H9 (cell line): ENCODE measurements at regions not wholly inside any gene's neighbourhood (a gene's known extent, or its start where the extent isn't known, plus 50 kb on each side); places are given as distances from the start of the nearest gene placed in this dataset.

Experiments
- DNase-seq: peaks from one replicate; pipeline ENCODE4 v3.0.0-alpha.2; 2017
- H2AFZ ChIP-seq: one replicate; pipeline ENCODE4 v1.6.1; 2013; ENCODE audit warnings: mild to moderate bottlenecking, low read length, control low read depth, moderate library complexity
- H2AK5ac ChIP-seq: 2 replicates; pipeline ENCODE4 v1.6.1; 2013; ENCODE audit warnings: low read length, control low read depth, mixed read lengths; ENCODE audit not compliant: insufficient read length
- H2BK120ac ChIP-seq: one replicate; pipeline ENCODE4 v1.6.1; 2013; ENCODE audit warnings: low read depth, mild to moderate bottlenecking, low read length, control low read depth, inconsistent platforms; ENCODE audit not compliant: poor library complexity, severe bottlenecking
- H2BK12ac ChIP-seq: 2 replicates; pipeline ENCODE4 v1.6.1; 2013; ENCODE audit warnings: low read length, control low read depth, mixed read lengths, low read depth; ENCODE audit not compliant: insufficient read length
- H2BK15ac ChIP-seq: 2 replicates; pipeline ENCODE4 v1.6.1; 2013; ENCODE audit warnings: low read depth, low read length, control low read depth
- H2BK20ac ChIP-seq: one replicate; pipeline ENCODE4 v1.6.1; 2013; ENCODE audit warnings: low read depth, mild to moderate bottlenecking, low read length, control low read depth, inconsistent platforms; ENCODE audit not compliant: poor library complexity, severe bottlenecking
- H2BK5ac ChIP-seq: 2 replicates; pipeline ENCODE4 v1.6.1; 2013; ENCODE audit warnings: low read length, control low read depth, mixed read lengths; ENCODE audit not compliant: insufficient read length
- H3K14ac ChIP-seq: 2 replicates; pipeline ENCODE4 v1.6.1; 2013; ENCODE audit warnings: low read length, control low read depth; ENCODE audit not compliant: insufficient read depth
- H3K18ac ChIP-seq: 2 replicates; pipeline ENCODE4 v1.6.1; 2013; ENCODE audit warnings: low read depth, mild to moderate bottlenecking, mixed read lengths, low read length, control low read depth; ENCODE audit not compliant: insufficient read length
- H3K23ac ChIP-seq: 2 replicates; pipeline ENCODE4 v1.6.1; 2013; ENCODE audit warnings: low read length, control low read depth, mixed read lengths, low read depth; ENCODE audit not compliant: insufficient read length
- H3K23me2 ChIP-seq: 2 replicates; pipeline ENCODE4 v1.6.1; 2013; ENCODE audit warnings: low read depth, mild to moderate bottlenecking, mixed read lengths, low read length, control low read depth; ENCODE audit not compliant: insufficient read length, poor library complexity, severe bottlenecking
- H3K27ac ChIP-seq: 2 replicates; pipeline ENCODE4 v1.5.1; 2013; ENCODE audit warnings: low read length, control low read depth, mixed read lengths, low read depth; ENCODE audit not compliant: insufficient read length
- H3K27me3 ChIP-seq: 2 replicates; pipeline ENCODE4 v1.6.1; 2013; ENCODE audit warnings: low read length, control low read depth, inconsistent platforms; ENCODE audit not compliant: insufficient read depth
- H3K4ac ChIP-seq: 2 replicates; pipeline ENCODE4 v1.6.1; 2013; ENCODE audit warnings: low read depth, mild to moderate bottlenecking, control low read depth, inconsistent platforms, low read length, moderate library complexity
- H3K4me1 ChIP-seq: 2 replicates; pipeline ENCODE4 v1.6.1; 2013; ENCODE audit warnings: low read length, control low read depth, inconsistent platforms; ENCODE audit not compliant: insufficient read depth
- H3K4me2 ChIP-seq: 2 replicates; pipeline ENCODE4 v1.6.1; 2013; ENCODE audit warnings: low read length, control low read depth, mixed read lengths; ENCODE audit not compliant: insufficient read length, insufficient read depth
- H3K56ac ChIP-seq: 2 replicates; pipeline ENCODE4 v1.6.1; 2013; ENCODE audit warnings: low read depth, mild to moderate bottlenecking, mixed read lengths, low read length, control low read depth; ENCODE audit not compliant: insufficient read length
- H3K79me1 ChIP-seq: 2 replicates; pipeline ENCODE4 v1.6.1; 2013; ENCODE audit warnings: low read depth, mild to moderate bottlenecking, moderate library complexity, low read length, control low read depth, inconsistent platforms; ENCODE audit not compliant: insufficient read depth, poor library complexity, severe bottlenecking
- H3K79me2 ChIP-seq: 2 replicates; pipeline ENCODE4 v1.6.1; 2013; ENCODE audit warnings: low read length, control low read depth, inconsistent platforms; ENCODE audit not compliant: insufficient read depth
- H3K9ac ChIP-seq: 2 replicates; pipeline ENCODE4 v1.6.1; 2013; ENCODE audit warnings: low read length, control low read depth, mixed read lengths; ENCODE audit not compliant: insufficient read length; ENCODE audit errors: extremely low read depth
- H3K9me3 ChIP-seq: one replicate; pipeline ENCODE4 v1.6.1; 2013; ENCODE audit warnings: low read depth, low read length, inconsistent platforms; ENCODE audit not compliant: control insufficient read depth
- H3T11ph ChIP-seq: one replicate; pipeline ENCODE4 v1.6.1; 2013; ENCODE audit warnings: mild to moderate bottlenecking, low read length, control low read depth, inconsistent platforms
- H4K20me1 ChIP-seq: one replicate; pipeline ENCODE4 v1.6.1; 2013; ENCODE audit not compliant: control insufficient read depth, insufficient read length, insufficient read depth
- H4K5ac ChIP-seq: 2 replicates; pipeline ENCODE4 v1.6.1; 2013; ENCODE audit warnings: low read depth, mild to moderate bottlenecking, mixed read lengths, low read length, control low read depth; ENCODE audit not compliant: insufficient read length
- H4K8ac ChIP-seq: replicated peaks from 2 replicates; pipeline ENCODE4 v1.6.1; 2013; ENCODE audit warnings: low read length, control low read depth, mixed read lengths, low read depth; ENCODE audit not compliant: insufficient read length
- H4K91ac ChIP-seq: 2 replicates; pipeline ENCODE4 v1.6.1; 2013; ENCODE audit warnings: low read depth, mild to moderate bottlenecking, moderate library complexity, mixed read lengths, low read length, control low read depth; ENCODE audit not compliant: insufficient read length
- H3K27ac Mint-ChIP-seq, 3 experiments: 2 replicates in 2 of 3; 3 replicates in 1 of 3; pipeline ENCODE4 v1.8.0; 2020 to 2021; ENCODE audit warnings: mixed read lengths in 3 of 3, mild to moderate bottlenecking in 1 of 3, moderate library complexity in 1 of 3
- H3K27me3 Mint-ChIP-seq: 2 replicates; pipeline ENCODE4 v1.8.0; 2021; ENCODE audit warnings: low read depth, mild to moderate bottlenecking, moderate library complexity, mixed read lengths
- H3K36me3 Mint-ChIP-seq, 3 experiments: 2 replicates in 2 of 3; 3 replicates in 1 of 3; pipeline ENCODE4 v1.8.0; 2020 to 2021; ENCODE audit warnings: low read depth in 3 of 3, mixed read lengths in 3 of 3; ENCODE audit not compliant: insufficient read depth in 1 of 3
- H3K4me1 Mint-ChIP-seq, 2 experiments: 2 replicates each; pipeline ENCODE4 v1.8.0; 2020; ENCODE audit warnings: mixed read lengths in 2 of 2
- H3K4me3 Mint-ChIP-seq, 2 experiments: 2 replicates in 1 of 2; 3 replicates in 1 of 2; pipeline ENCODE4 v1.8.0; 2020 to 2021; ENCODE audit warnings: mild to moderate bottlenecking in 2 of 2, mixed read lengths in 2 of 2, moderate library complexity in 1 of 2
- H3K9me3 Mint-ChIP-seq, 2 experiments: 2 replicates in 1 of 2; 3 replicates in 1 of 2; pipeline ENCODE4 v1.8.0; 2020; ENCODE audit warnings: mild to moderate bottlenecking in 2 of 2, mixed read lengths in 2 of 2, moderate library complexity in 1 of 2
- WGBS: extraction: QIAGEN DNeasy Blood & Tissue Kit; methylation state at CpG from one replicate; pipeline ENCODE4 v1.1.7; 2013; ENCODE audit warnings: missing lambda C conversion rate, low lambda C conversion rate, mixed read lengths; ENCODE audit not compliant: insufficient read length; ENCODE audit errors: extremely low coverage; 5-methylcytosine and 5-hydroxymethylcytosine counted together
- TF ChIP-seq, protein P1 (sequence below): fragments of 200-600 bp; sonication (generic); conservative IDR thresholded peaks from 3 replicates; pipeline ENCODE4 v1.8.0; 2021; ENCODE audit warnings: antibody characterized with exemption, mild to moderate bottlenecking

- Mint-ChIP-seq H3K27ac (no peak overlapping the region), H3K4me1 (peaks cover 16 to 18% of the 10 kb centered on the region in 2 experiments), H3K9me3 (peaks cover 0 to 5% of the 10 kb centered on the region in 2 experiments; a peak in 3 of 5 replicates), H3K36me3 (no peaks in the 10 kb centered on the region; a peak in 2 of 7 replicates), H3K4me3 (no peak overlapping the region), H3K27me3 (no peaks in the 10 kb centered on the region; the same call in 1 of the 2 replicates)
- TF ChIP-seq, protein P1, sequence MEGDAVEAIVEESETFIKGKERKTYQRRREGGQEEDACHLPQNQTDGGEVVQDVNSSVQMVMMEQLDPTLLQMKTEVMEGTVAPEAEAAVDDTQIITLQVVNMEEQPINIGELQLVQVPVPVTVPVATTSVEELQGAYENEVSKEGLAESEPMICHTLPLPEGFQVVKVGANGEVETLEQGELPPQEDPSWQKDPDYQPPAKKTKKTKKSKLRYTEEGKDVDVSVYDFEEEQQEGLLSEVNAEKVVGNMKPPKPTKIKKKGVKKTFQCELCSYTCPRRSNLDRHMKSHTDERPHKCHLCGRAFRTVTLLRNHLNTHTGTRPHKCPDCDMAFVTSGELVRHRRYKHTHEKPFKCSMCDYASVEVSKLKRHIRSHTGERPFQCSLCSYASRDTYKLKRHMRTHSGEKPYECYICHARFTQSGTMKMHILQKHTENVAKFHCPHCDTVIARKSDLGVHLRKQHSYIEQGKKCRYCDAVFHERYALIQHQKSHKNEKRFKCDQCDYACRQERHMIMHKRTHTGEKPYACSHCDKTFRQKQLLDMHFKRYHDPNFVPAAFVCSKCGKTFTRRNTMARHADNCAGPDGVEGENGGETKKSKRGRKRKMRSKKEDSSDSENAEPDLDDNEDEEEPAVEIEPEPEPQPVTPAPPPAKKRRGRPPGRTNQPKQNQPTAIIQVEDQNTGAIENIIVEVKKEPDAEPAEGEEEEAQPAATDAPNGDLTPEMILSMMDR: no peak
- H2BK120ac ChIP-seq: no peak overlapping the region
- no peak overlapping the region for H3K27ac ChIP-seq
- no peak overlapping the region for H2BK12ac ChIP-seq
- H2BK15ac ChIP-seq: no peak overlapping the region
- H3K18ac ChIP-seq: no peak overlapping the region
- H2BK20ac ChIP-seq: no peak overlapping the region
- H2BK5ac ChIP-seq: no peak overlapping the region
- H3K4me1 ChIP-seq: no peaks in the 10 kb centered on the region
- no peak overlapping the region for H3K23ac ChIP-seq
- H3K79me1 ChIP-seq: no peaks in the 10 kb centered on the region
- H2AFZ ChIP-seq: no peak overlapping the region
- H3K56ac ChIP-seq: no peak overlapping the region
- H4K8ac ChIP-seq: no peak overlapping the region
- H3K79me2 ChIP-seq: no peaks in the 10 kb centered on the region
- H3K9me3 ChIP-seq: no peaks in the 10 kb centered on the region
- no peaks in the 10 kb centered on the region for H3K27me3 ChIP-seq
- no CpG with 5 or more reads among the region's 2 CpGs for WGBS
- H4K91ac ChIP-seq: no peak overlapping the region
- H2AK5ac ChIP-seq: no peak overlapping the region
- no peak overlapping the region for H3T11ph ChIP-seq
- H3K4ac ChIP-seq: no peak overlapping the region
- no peak overlapping the region for H4K5ac ChIP-seq
- no peaks in the 10 kb centered on the region for H4K20me1 ChIP-seq
- H3K23me2 ChIP-seq: no peaks in the 10 kb centered on the region
- H3K14ac ChIP-seq: no peak overlapping the region
- no peak overlapping the region for H3K4me2 ChIP-seq
- no peak for DNase-seq
- no peak overlapping the region for H3K9ac ChIP-seq
These were observed 440.9 kb upstream of the CELF4 start for GRCh38 chr18:38006541-38006940.
